ENCODE measurements at regions not wholly inside any gene's neighbourhood (a gene's known extent, or its start where the extent isn't known, plus 50 kb on each side); places are given as distances from the start of the nearest gene placed in this dataset.

GRCh38 chr2:228611171-228611570 is 429.7 kb upstream of the SPHKAP start:
- Histone ChIP-seq H3K9me3 (ENCODE audit: control insufficient read depth, insufficient read depth, low read depth, low read length) (no peaks in the 10 kb centered on the region), H3K79me2 (ENCODE audit: control insufficient read depth, insufficient read depth, low read length) (no peaks in the 10 kb centered on the region), H3K4me3 (replicated peaks in 1 of 4; ENCODE audit: control extremely low read depth in 1 of 4, insufficient read depth in 1 of 4, low read depth in 3 of 4, low read length in 4 of 4) (no peak overlapping the region), H4K20me1 (ENCODE audit: control insufficient read depth, extremely low read depth, insufficient read depth, low read length) (no peaks in the 10 kb centered on the region), H3K9ac (ENCODE audit: insufficient read depth, low read length) (no peak overlapping the region), H3K36me3 (ENCODE audit: control insufficient read depth, insufficient read depth, low read length) (no peaks in the 10 kb centered on the region), H2AFZ (ENCODE audit: low read length) (no peak overlapping the region), H3K4me2 (ENCODE audit: extremely low read depth, insufficient read depth, low read length) (no peak overlapping the region), H3K27me3 (ENCODE audit: control insufficient read depth, insufficient read depth, low read length) (no peaks in the 10 kb centered on the region), H3K4me1 (ENCODE audit: control insufficient read depth, extremely low read depth, insufficient read depth, low read length) (peaks cover 7% of the 10 kb centered on the region), H3K27ac (ENCODE audit: insufficient read depth, low read length) (no peak overlapping the region)
- no peak for DNase-seq (ENCODE audit: low read depth in 2 of 2)
- TF ChIP-seq, protein P1, sequence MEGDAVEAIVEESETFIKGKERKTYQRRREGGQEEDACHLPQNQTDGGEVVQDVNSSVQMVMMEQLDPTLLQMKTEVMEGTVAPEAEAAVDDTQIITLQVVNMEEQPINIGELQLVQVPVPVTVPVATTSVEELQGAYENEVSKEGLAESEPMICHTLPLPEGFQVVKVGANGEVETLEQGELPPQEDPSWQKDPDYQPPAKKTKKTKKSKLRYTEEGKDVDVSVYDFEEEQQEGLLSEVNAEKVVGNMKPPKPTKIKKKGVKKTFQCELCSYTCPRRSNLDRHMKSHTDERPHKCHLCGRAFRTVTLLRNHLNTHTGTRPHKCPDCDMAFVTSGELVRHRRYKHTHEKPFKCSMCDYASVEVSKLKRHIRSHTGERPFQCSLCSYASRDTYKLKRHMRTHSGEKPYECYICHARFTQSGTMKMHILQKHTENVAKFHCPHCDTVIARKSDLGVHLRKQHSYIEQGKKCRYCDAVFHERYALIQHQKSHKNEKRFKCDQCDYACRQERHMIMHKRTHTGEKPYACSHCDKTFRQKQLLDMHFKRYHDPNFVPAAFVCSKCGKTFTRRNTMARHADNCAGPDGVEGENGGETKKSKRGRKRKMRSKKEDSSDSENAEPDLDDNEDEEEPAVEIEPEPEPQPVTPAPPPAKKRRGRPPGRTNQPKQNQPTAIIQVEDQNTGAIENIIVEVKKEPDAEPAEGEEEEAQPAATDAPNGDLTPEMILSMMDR (conservative IDR thresholded peaks at IDR 0.05 in 1 of 2, IDR thresholded peaks at IDR 0.05 in 1 of 2; ENCODE audit: low read depth in 1 of 2, low read length in 2 of 2), result no peak
- TF ChIP-seq EZH2 (IDR thresholded peaks at IDR 0.05; ENCODE audit: low read length, missing control alignments), result no peak

- H3K4me2 ChIP-seq (ENCODE audit: extremely low read depth, insufficient read depth, low read length), result no peak overlapping the region
- H3K9me3 ChIP-seq (ENCODE audit: control insufficient read depth, insufficient read depth, low read depth, low read length), result no peaks in the 10 kb centered on the region
- H3K4me3 ChIP-seq (replicated peaks in 1 of 4; ENCODE audit: control extremely low read depth in 1 of 4, insufficient read depth in 1 of 4, low read depth in 3 of 4, low read length in 4 of 4), result no peak overlapping the region
- no peak overlapping the region for H3K9ac ChIP-seq (ENCODE audit: insufficient read depth, low read length)
- H3K36me3 ChIP-seq (ENCODE audit: control insufficient read depth, insufficient read depth, low read length), result no peaks in the 10 kb centered on the region
- H3K27me3 ChIP-seq (ENCODE audit: control insufficient read depth, insufficient read depth, low read length), result no peaks in the 10 kb centered on the region
- H3K4me1 ChIP-seq (ENCODE audit: control insufficient read depth, extremely low read depth, insufficient read depth, low read length), result peaks cover 4% of the 10 kb centered on the region
- no peaks in the 10 kb centered on the region for H3K79me2 ChIP-seq (ENCODE audit: control insufficient read depth, insufficient read depth, low read length)
- peak in 1 of 2 donors; percentile 13 for DNase-seq (ENCODE audit: low read depth in 2 of 2)
- no peaks in the 10 kb centered on the region for H4K20me1 ChIP-seq (ENCODE audit: control insufficient read depth, extremely low read depth, insufficient read depth, low read length)
- H2AFZ ChIP-seq (ENCODE audit: low read length), result no peak overlapping the region
- TF ChIP-seq, protein P1 (conservative IDR thresholded peaks at IDR 0.05 in 1 of 2, IDR thresholded peaks at IDR 0.05 in 1 of 2; ENCODE audit: low read depth in 1 of 2, low read length in 2 of 2), result no peak
- TF ChIP-seq EZH2 (IDR thresholded peaks at IDR 0.05; ENCODE audit: low read length, missing control alignments), result no peak
- no peak overlapping the region for H3K27ac ChIP-seq (ENCODE audit: insufficient read depth, low read length)
Observed at GRCh38 chr2:228602288-228602687, 420.8 kb upstream of the SPHKAP start.

GRCh38 chr2:228600265-228600664 is 418.8 kb upstream of the SPHKAP start:
- no peak for TF ChIP-seq EZH2 (IDR thresholded peaks at IDR 0.05; ENCODE audit: low read length, missing control alignments)
- TF ChIP-seq, protein P1 (conservative IDR thresholded peaks at IDR 0.05 in 1 of 2, IDR thresholded peaks at IDR 0.05 in 1 of 2; ENCODE audit: low read depth in 1 of 2, low read length in 2 of 2), result no peak
- Histone ChIP-seq H3K79me2 (ENCODE audit: control insufficient read depth, insufficient read depth, low read length) (no peaks in the 10 kb centered on the region), H3K4me2 (ENCODE audit: extremely low read depth, insufficient read depth, low read length) (no peak overlapping the region), H3K27ac (ENCODE audit: insufficient read depth, low read length) (peak overlapping the region; percentile 65), H2AFZ (ENCODE audit: low read length) (no peak overlapping the region), H3K27me3 (ENCODE audit: control insufficient read depth, insufficient read depth, low read length) (no peaks in the 10 kb centered on the region), H4K20me1 (ENCODE audit: control insufficient read depth, extremely low read depth, insufficient read depth, low read length) (no peaks in the 10 kb centered on the region), H3K36me3 (ENCODE audit: control insufficient read depth, insufficient read depth, low read length) (no peaks in the 10 kb centered on the region), H3K9ac (ENCODE audit: insufficient read depth, low read length) (no peak overlapping the region), H3K4me3 (replicated peaks in 1 of 4; ENCODE audit: control extremely low read depth in 1 of 4, insufficient read depth in 1 of 4, low read depth in 3 of 4, low read length in 4 of 4) (no peak overlapping the region), H3K9me3 (ENCODE audit: control insufficient read depth, insufficient read depth, low read depth, low read length) (no peaks in the 10 kb centered on the region), H3K4me1 (ENCODE audit: control insufficient read depth, extremely low read depth, insufficient read depth, low read length) (peaks cover 4% of the 10 kb centered on the region)
- DNase-seq (ENCODE audit: low read depth in 2 of 2), result peak; percentile 78 to 86
